ENCODE measurements at regions not wholly inside any gene's neighbourhood (a gene's known extent, or its start where the extent isn't known, plus 50 kb on each side); places are given as distances from the start of the nearest gene placed in this dataset.

DNA sequence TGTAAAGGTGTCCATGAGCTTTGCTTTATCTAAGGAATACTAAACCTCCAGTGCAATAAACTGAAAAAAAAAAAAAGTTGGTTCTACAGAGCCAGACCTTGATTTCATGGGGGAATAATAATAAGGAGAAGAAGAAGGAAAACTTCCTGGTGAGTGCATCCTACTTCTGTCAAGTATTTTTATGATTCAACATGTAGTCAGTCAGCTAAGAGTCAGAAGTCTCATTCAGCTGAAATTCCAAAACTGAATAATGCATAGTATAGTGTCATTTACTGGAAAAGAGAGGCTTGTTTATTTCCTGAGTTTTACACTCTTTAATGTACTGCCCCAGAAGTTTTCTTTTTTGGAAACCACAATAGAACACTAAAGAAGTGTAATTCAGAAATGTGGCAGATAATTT lies 77.8 kb upstream of the TACR1 start:
- TF ChIP-seq, protein P1, sequence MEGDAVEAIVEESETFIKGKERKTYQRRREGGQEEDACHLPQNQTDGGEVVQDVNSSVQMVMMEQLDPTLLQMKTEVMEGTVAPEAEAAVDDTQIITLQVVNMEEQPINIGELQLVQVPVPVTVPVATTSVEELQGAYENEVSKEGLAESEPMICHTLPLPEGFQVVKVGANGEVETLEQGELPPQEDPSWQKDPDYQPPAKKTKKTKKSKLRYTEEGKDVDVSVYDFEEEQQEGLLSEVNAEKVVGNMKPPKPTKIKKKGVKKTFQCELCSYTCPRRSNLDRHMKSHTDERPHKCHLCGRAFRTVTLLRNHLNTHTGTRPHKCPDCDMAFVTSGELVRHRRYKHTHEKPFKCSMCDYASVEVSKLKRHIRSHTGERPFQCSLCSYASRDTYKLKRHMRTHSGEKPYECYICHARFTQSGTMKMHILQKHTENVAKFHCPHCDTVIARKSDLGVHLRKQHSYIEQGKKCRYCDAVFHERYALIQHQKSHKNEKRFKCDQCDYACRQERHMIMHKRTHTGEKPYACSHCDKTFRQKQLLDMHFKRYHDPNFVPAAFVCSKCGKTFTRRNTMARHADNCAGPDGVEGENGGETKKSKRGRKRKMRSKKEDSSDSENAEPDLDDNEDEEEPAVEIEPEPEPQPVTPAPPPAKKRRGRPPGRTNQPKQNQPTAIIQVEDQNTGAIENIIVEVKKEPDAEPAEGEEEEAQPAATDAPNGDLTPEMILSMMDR (conservative IDR thresholded peaks at IDR 0.05 in 1 of 2, IDR thresholded peaks at IDR 0.05 in 1 of 2; ENCODE audit: low read depth in 1 of 2, low read length in 2 of 2): no peak
- no peak for TF ChIP-seq EZH2 (IDR thresholded peaks at IDR 0.05; ENCODE audit: low read length, missing control alignments)

Measured in fibroblast of lung (primary cell).